ENCODE measurements at regions not wholly inside any gene's neighbourhood (a gene's known extent, or its start where the extent isn't known, plus 50 kb on each side); places are given as distances from the start of the nearest gene placed in this dataset.

- H3K4me1 ChIP-seq (replicated peaks in 1 of 2): no peaks in the 10 kb centered on the region
- no peak for ATAC-seq (replicated peaks in 6 of 8)
- 40 to 100% (median 88%) methylated on average over 1 to 5 of the region's 8 CpGs; no CpG with 5 or more reads in 2 of the 10 experiments for WGBS, 10 experiments
- in situ Hi-C loops (cut with MboI; ENCODE audit: low pct_unique_long_range_greater_than_20kb in 2 of 9, low sequenced_read_pairs in 9 of 9, unreplicated experiment in 9 of 9): no loop called here
- no peak overlapping the region for H3K27ac ChIP-seq
- H3K4me3 ChIP-seq: no peak overlapping the region
Observed at GRCh38 chr11:70924108-70924507, 328.3 kb downstream of the SHANK2 start.

GRCh38 chr11:70925238-70925637 lies 327.1 kb downstream of the SHANK2 start:
- Histone ChIP-seq H3K27ac (no peak overlapping the region), H3K4me3 (no peak overlapping the region), H3K4me1 (replicated peaks in 1 of 2) (no peaks in the 10 kb centered on the region)
- WGBS, 10 experiments: 17 to 100% (median 81%) methylated on average over 2 to 3 of the region's 3 CpGs; no CpG with 5 or more reads in 2 of the 10 experiments
- no peak for ATAC-seq (replicated peaks in 6 of 8)
- in situ Hi-C loops (cut with MboI; ENCODE audit: low pct_unique_long_range_greater_than_20kb in 2 of 9, low sequenced_read_pairs in 9 of 9, unreplicated experiment in 9 of 9): no loop called here

- WGBS, 10 experiments: 0 to 100% (median 73%) methylated on average over 1 to 12 of the region's 14 CpGs
- in situ Hi-C loops (cut with MboI; ENCODE audit: low pct_unique_long_range_greater_than_20kb in 2 of 9, low sequenced_read_pairs in 9 of 9, unreplicated experiment in 9 of 9): no loop called here
- Histone ChIP-seq H3K27ac (no peak overlapping the region), H3K4me3 (no peak overlapping the region), H3K4me1 (replicated peaks in 1 of 2) (no peaks in the 10 kb centered on the region)
- ATAC-seq (replicated peaks in 6 of 8): peak in 1 of 8 experiments; percentile 37
Observed at GRCh38 chr11:70926543-70927201, 325.7 kb downstream of the SHANK2 start.

- WGBS, 10 experiments: 0 to 100% (median 63%) methylated on average over 1 to 5 of the region's 10 CpGs; no CpG with 5 or more reads in 3 of the 10 experiments
- in situ Hi-C loops (cut with MboI; ENCODE audit: low pct_unique_long_range_greater_than_20kb in 2 of 9, low sequenced_read_pairs in 9 of 9, unreplicated experiment in 9 of 9): no loop called here
Observed at GRCh38 chr11:70928854-70929598, 323.4 kb downstream of the SHANK2 start.

GRCh38 chr11:70930215-70930614 lies 322.2 kb downstream of the SHANK2 start:
- Histone ChIP-seq H3K4me3 (no peak overlapping the region), H3K27ac (no peak overlapping the region), H3K4me1 (replicated peaks in 1 of 2) (peaks cover 0 to 6% of the 10 kb centered on the region in 2 donors)
- WGBS, 10 experiments: 15 to 93% (median 59%) methylated on average over 1 to 3 of the region's 3 CpGs; no CpG with 5 or more reads in 4 of the 10 experiments
- ATAC-seq (replicated peaks in 6 of 8): no peak
- in situ Hi-C loops (cut with MboI; ENCODE audit: low pct_unique_long_range_greater_than_20kb in 2 of 9, low sequenced_read_pairs in 9 of 9, unreplicated experiment in 9 of 9): no loop called here

More at GRCh38 chr11:70928854-70929598, 323.4 kb downstream of the SHANK2 start:
- Histone ChIP-seq H3K27ac (no peak overlapping the region), H3K4me3 (no peak overlapping the region), H3K4me1 (replicated peaks in 1 of 2) (no peaks in the 10 kb centered on the region)
- no peak for ATAC-seq (replicated peaks in 6 of 8)

- ATAC-seq (replicated peaks in 6 of 8): no peak
- Histone ChIP-seq H3K4me3 (no peak overlapping the region), H3K27ac (no peak overlapping the region), H3K4me1 (replicated peaks in 1 of 2) (peaks cover 0 to 6% of the 10 kb centered on the region in 2 donors)
- in situ Hi-C loops (cut with MboI; ENCODE audit: low pct_unique_long_range_greater_than_20kb in 2 of 9, low sequenced_read_pairs in 9 of 9, unreplicated experiment in 9 of 9): no loop called here
- 19 to 94% (median 86%) methylated on average over 2 to 7 of the region's 12 CpGs; no CpG with 5 or more reads in 3 of the 10 experiments for WGBS, 10 experiments
Observed at GRCh38 chr11:70931430-70931829, 320.9 kb downstream of the SHANK2 start.

GRCh38 chr11:70933981-70934583 lies 318.3 kb downstream of the SHANK2 start:
- in situ Hi-C loops (cut with MboI; ENCODE audit: low pct_unique_long_range_greater_than_20kb in 2 of 9, low sequenced_read_pairs in 9 of 9, unreplicated experiment in 9 of 9): no loop called here
- ATAC-seq (replicated peaks in 6 of 8): no peak
- H3K4me3 ChIP-seq: no peak overlapping the region
- peaks cover 0 to 11% of the 10 kb centered on the region in 2 donors for H3K4me1 ChIP-seq (replicated peaks in 1 of 2)
- 14 to 100% (median 72%) methylated on average over 1 to 7 of the region's 10 CpGs; no CpG with 5 or more reads in 2 of the 10 experiments for WGBS, 10 experiments
- no peak overlapping the region for H3K27ac ChIP-seq

- no peak overlapping the region for H3K4me3 ChIP-seq
- WGBS, 10 experiments: 30 to 81% (median 72%) methylated on average over 3 to 10 of the region's 13 CpGs; no CpG with 5 or more reads in 2 of the 10 experiments
- no peak overlapping the region for H3K27ac ChIP-seq
- peak in 3 of 8 experiments; percentile 83 to 86 (median 84) for ATAC-seq (replicated peaks in 6 of 8)
- in situ Hi-C loops (cut with MboI; ENCODE audit: low pct_unique_long_range_greater_than_20kb in 2 of 9, low sequenced_read_pairs in 9 of 9, unreplicated experiment in 9 of 9): no loop called here
- peaks cover 0 to 11% of the 10 kb centered on the region in 2 donors for H3K4me1 ChIP-seq (replicated peaks in 1 of 2)
Observed at GRCh38 chr11:70935006-70935768, 317.2 kb downstream of the SHANK2 start.

GRCh38 chr11:70942593-70942992 lies 309.8 kb downstream of the SHANK2 start:
- Histone ChIP-seq H3K4me3 (no peak overlapping the region), H3K4me1 (replicated peaks in 1 of 2) (peaks cover 0 to 5% of the 10 kb centered on the region in 2 donors), H3K27ac (no peak overlapping the region)
- in situ Hi-C loops (cut with MboI; ENCODE audit: low pct_unique_long_range_greater_than_20kb in 2 of 9, low sequenced_read_pairs in 9 of 9, unreplicated experiment in 9 of 9): no loop called here
- WGBS, 10 experiments: 17 to 100% (median 60%) methylated on average over 1 of the region's 1 CpG; no CpG with 5 or more reads in 5 of the 10 experiments
- ATAC-seq (replicated peaks in 6 of 8): no peak

- in situ Hi-C loops (cut with MboI; ENCODE audit: low pct_unique_long_range_greater_than_20kb in 2 of 9, low sequenced_read_pairs in 9 of 9, unreplicated experiment in 9 of 9): no loop called here
- no peak for ATAC-seq (replicated peaks in 6 of 8)
- no peaks in the 10 kb centered on the region for H3K4me1 ChIP-seq (replicated peaks in 1 of 2)
- H3K27ac ChIP-seq: no peak overlapping the region
- H3K4me3 ChIP-seq: no peak overlapping the region
- WGBS, 10 experiments: 27 to 100% (median 82%) methylated on average over 2 to 7 of the region's 11 CpGs; no CpG with 5 or more reads in 4 of the 10 experiments
Observed at GRCh38 chr11:70944141-70944540, 308.2 kb downstream of the SHANK2 start.

- WGBS, 10 experiments: 14 to 100% (median 89%) methylated on average over 1 to 2 of the region's 2 CpGs
- in situ Hi-C loops (cut with MboI; ENCODE audit: low pct_unique_long_range_greater_than_20kb in 2 of 9, low sequenced_read_pairs in 9 of 9, unreplicated experiment in 9 of 9): no loop called here
- ATAC-seq (replicated peaks in 6 of 8): no peak
- Histone ChIP-seq H3K27ac (no peak overlapping the region), H3K4me3 (no peak overlapping the region), H3K4me1 (replicated peaks in 1 of 2) (no peaks in the 10 kb centered on the region)
Observed at GRCh38 chr11:70944636-70945035, 307.7 kb downstream of the SHANK2 start.

- no peak overlapping the region for H3K27ac ChIP-seq
- no peaks in the 10 kb centered on the region for H3K4me1 ChIP-seq (replicated peaks in 1 of 2)
- in situ Hi-C loops (cut with MboI; ENCODE audit: low pct_unique_long_range_greater_than_20kb in 2 of 9, low sequenced_read_pairs in 9 of 9, unreplicated experiment in 9 of 9): no loop called here
- 40 to 100% (median 68%) methylated on average over 1 to 11 of the region's 13 CpGs; no CpG with 5 or more reads in 2 of the 10 experiments for WGBS, 10 experiments
- no peak overlapping the region for H3K4me3 ChIP-seq
- no peak for ATAC-seq (replicated peaks in 6 of 8)
Observed at GRCh38 chr11:70948398-70948797, 304.0 kb downstream of the SHANK2 start.
